ENCODE measurements at regions not wholly inside any gene's neighbourhood (a gene's known extent, or its start where the extent isn't known, plus 50 kb on each side); places are given as distances from the start of the nearest gene placed in this dataset.
"Not testable (repeated sequence)": the region's sequence is repeated elsewhere in the genome, so short reads cannot be mapped to it uniquely, and the experiment has no call there.

DNA sequence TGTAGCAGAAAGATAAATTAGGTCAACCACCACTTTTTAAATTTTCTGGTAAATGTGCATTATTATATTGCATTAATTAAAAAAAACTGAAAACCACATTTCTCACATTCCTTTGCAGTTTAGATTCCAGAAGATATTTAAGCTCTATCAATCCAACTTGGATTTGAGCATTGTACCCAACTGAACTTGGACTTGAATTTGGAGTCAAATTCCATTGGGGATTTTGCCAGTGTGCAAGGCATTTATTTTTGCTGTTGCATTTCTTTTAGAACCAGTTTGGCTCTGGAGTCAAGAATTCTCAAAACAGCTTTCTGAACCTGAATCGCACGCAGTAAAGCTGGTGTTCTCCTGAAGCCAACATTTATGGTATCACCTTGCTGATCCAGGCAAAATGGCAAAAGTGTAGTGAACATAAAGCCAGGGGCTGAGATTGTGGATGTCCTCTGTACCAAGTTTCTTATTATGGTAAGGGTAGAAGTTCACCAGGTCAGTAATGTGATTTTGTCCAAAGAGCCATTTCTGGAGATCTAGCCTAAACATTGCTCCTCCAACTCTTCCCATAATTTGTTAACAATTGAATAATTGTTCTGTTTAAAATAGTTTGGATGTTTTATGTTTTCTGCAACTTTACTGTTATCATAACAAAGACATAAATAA is 890.9 kb downstream of the LRRIQ3 start:
- DNase-seq: no peak
- Histone ChIP-seq H3K9me3 (no peaks in the 10 kb centered on the region), H3K4me3 (no peak overlapping the region), H3K36me3 (ENCODE audit: low read depth) (no peaks in the 10 kb centered on the region), H3K4me1 (ENCODE audit: low read depth) (no peaks in the 10 kb centered on the region)
- intact Hi-C loops (cut with DNase I, micrococcal nuclease): no loop called here
- TF ChIP-seq, protein P1, sequence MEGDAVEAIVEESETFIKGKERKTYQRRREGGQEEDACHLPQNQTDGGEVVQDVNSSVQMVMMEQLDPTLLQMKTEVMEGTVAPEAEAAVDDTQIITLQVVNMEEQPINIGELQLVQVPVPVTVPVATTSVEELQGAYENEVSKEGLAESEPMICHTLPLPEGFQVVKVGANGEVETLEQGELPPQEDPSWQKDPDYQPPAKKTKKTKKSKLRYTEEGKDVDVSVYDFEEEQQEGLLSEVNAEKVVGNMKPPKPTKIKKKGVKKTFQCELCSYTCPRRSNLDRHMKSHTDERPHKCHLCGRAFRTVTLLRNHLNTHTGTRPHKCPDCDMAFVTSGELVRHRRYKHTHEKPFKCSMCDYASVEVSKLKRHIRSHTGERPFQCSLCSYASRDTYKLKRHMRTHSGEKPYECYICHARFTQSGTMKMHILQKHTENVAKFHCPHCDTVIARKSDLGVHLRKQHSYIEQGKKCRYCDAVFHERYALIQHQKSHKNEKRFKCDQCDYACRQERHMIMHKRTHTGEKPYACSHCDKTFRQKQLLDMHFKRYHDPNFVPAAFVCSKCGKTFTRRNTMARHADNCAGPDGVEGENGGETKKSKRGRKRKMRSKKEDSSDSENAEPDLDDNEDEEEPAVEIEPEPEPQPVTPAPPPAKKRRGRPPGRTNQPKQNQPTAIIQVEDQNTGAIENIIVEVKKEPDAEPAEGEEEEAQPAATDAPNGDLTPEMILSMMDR (IDR thresholded peaks at IDR 0.05): no peak
- no peak for ATAC-seq

DNA sequence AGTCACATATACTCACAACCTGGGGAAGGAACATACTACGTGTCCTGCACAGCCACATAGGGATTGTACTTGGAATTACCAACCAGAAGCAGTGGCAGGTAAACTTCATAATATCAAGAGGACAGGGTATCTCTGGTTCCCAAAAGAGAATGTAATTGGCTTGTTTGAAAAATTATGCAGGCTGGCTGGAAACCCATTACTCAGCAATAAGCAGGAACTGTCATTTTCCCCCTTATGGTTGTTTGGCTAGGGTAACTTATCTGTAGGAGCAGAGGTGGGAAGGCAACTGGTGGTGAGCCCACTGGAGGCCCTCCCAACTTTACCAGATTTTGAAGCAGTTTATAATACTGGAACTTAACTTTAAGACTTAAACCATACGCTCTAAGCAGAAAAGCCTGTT is 924.1 kb downstream of the LRRIQ3 start:
- Histone ChIP-seq H3K4me3 (no peak overlapping the region), H3K36me3 (ENCODE audit: low read depth) (no peaks in the 10 kb centered on the region), H3K4me1 (ENCODE audit: low read depth) (no peaks in the 10 kb centered on the region), H3K9me3 (peaks cover 10% of the 10 kb centered on the region)
- ATAC-seq: no peak
- TF ChIP-seq, protein P1 (IDR thresholded peaks at IDR 0.05): no peak
- no peak for DNase-seq
- intact Hi-C loops (cut with DNase I, micrococcal nuclease): no loop called here

DNA sequence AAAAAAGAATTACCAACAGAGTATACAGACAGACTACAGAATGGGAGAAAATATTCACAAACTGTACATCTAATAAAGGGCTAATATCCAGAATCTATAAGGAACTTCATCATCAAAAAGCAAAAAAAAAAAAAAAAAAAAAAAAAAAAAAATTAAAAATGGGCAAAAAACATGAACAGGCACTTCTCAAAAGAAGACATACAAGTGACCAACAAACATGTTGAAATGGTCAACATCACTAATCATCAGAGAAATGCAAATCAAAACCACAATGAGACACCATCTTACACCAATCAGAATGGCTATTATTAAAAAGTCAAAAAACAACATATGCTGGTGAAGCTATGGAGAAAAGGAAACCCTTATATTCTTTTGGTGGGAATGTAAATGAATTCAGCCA is 952.8 kb downstream of the LRRIQ3 start:
- DNase-seq; H3K36me3 ChIP-seq (ENCODE audit: low read depth); H3K4me3 ChIP-seq; H3K4me1 ChIP-seq (ENCODE audit: low read depth); intact Hi-C loops (cut with DNase I, micrococcal nuclease); ATAC-seq: not testable (repeated sequence)
- peaks cover 25% of the 10 kb centered on the region for H3K9me3 ChIP-seq

DNA sequence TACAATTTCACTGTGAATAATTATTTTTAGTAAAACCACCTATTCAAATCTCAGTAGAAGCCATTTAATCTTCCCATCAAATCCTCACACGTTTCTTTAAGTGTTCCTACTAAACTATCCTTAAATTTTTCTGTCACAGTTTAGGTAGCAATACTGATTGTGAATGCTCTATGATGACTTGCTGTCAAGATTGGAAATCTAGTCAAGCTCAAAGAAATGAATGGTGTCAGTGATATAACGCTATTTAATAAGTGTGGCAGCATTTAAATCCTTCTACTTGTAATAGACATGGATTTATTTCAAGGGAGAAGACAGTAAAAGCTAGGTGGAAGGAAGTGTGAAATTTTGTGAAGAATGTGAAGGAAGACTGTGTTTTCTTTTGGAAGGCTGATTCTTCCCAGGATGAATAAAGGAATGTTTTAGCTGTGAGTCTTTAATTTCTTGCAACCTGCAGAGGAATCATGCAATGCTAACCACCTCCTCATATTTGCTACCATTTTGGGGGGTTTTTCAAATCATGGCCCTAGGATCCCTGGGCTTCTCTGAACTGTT is 936.7 kb upstream of the NEGR1 start:
- intact Hi-C loops (cut with DNase I, micrococcal nuclease): no loop called here
- DNase-seq: no peak
- H3K4me3 ChIP-seq: no peak overlapping the region
- TF ChIP-seq, protein P1 (IDR thresholded peaks at IDR 0.05): no peak
- H3K36me3 ChIP-seq (ENCODE audit: low read depth): no peaks in the 10 kb centered on the region
- no peak for ATAC-seq
- H3K4me1 ChIP-seq (ENCODE audit: low read depth): no peaks in the 10 kb centered on the region
- peaks cover 8% of the 10 kb centered on the region for H3K9me3 ChIP-seq

DNA sequence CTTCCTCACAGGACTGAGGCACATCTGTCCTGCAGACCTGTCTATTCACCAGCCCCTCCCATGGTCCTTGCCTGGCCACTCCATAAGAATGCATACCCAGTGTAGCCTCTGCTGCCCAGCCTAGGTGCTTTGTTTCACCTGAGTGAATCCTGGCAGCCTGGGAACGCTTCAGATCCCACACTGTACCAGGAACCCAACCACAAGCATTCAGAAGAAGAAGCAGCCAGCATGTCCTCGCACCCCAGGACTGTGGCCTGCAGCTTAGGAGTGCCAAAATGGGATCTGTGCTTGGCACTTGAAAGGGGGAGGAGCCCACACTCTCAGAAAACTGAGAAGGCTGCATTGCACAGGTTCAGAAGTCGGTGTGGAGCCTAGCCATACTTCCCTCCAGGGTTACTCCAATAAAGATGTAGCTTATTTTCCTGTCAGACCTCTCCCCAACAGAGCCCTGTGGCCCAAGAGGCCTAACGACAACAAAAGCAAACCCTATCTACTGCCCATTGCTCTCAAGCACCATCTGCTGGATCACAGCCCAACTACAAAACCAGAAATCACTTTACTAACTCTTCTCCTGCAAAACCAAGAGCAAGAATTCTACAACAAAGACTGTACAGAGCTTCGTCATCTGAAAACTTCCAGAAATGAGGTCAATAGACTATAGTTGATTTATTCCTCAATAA is 923.1 kb upstream of the NEGR1 start:
- Histone ChIP-seq H3K9me3 (no peaks in the 10 kb centered on the region), H3K4me3 (no peak overlapping the region), H3K4me1 (ENCODE audit: low read depth) (no peaks in the 10 kb centered on the region), H3K36me3 (ENCODE audit: low read depth) (no peaks in the 10 kb centered on the region)
- TF ChIP-seq, protein P1 (IDR thresholded peaks at IDR 0.05): no peak
- intact Hi-C loops (cut with DNase I, micrococcal nuclease): no loop called here
- DNase-seq: no peak
- ATAC-seq: no peak

DNA sequence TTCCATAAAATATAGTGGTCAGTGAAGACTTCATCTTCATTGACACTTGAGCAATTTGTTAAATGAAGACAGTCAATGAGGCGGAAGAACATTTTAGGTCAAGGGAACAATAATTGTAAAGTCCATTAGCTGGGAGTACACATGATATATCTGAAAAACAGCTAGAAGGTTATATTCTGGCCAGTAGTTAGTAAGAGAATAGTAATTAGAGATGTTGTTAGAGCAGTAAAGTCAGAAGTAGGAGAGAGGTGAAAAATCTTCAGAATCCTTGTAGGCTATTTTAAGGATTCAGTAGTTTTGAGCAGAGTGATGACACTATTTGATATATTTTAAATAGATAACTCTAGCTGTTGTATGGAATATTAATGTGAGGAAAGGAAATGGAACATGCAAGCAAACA is 915.6 kb upstream of the NEGR1 start:
- H3K4me1 ChIP-seq (ENCODE audit: low read depth): no peaks in the 10 kb centered on the region
- DNase-seq (no peak), ATAC-seq (no peak)
- H3K4me3 ChIP-seq: no peak overlapping the region
- no peaks in the 10 kb centered on the region for H3K9me3 ChIP-seq
- no peaks in the 10 kb centered on the region for H3K36me3 ChIP-seq (ENCODE audit: low read depth)
- intact Hi-C loops (cut with DNase I, micrococcal nuclease): no loop called here
- TF ChIP-seq, protein P1 (IDR thresholded peaks at IDR 0.05): no peak
